HFF-Myc (cell line): ENCODE measurements at regions not wholly inside any gene's neighbourhood (a gene's known extent, or its start where the extent isn't known, plus 50 kb on each side); places are given as distances from the start of the nearest gene placed in this dataset.

Source experiments
- DNase-seq: peaks from one replicate; pipeline ENCODE4 v3.0.0-alpha.2; 2011; ENCODE audit warnings: low read depth; ENCODE audit errors: extremely low read depth
- H3K4me3 ChIP-seq: replicated peaks from 2 replicates; pipeline ENCODE4 v1.5.1; 2011; ENCODE audit warnings: low read depth, mild to moderate bottlenecking, control low read depth, low read length
- CTCF ChIP-seq: IDR thresholded peaks from 2 replicates; pipeline ENCODE4 v1.5.1; 2012; ENCODE audit warnings: mild to moderate bottlenecking, low read depth, low read length, control low read depth; ENCODE audit errors: missing control alignments

GRCh38 chr15:77749998-77750540 is 117.4 kb upstream of the LINGO1 start:
- no peak for TF ChIP-seq CTCF
- H3K4me3 ChIP-seq = no peak overlapping the region
- DNase-seq = no peak

GRCh38 chr15:77749236-77749997 is 116.7 kb upstream of the LINGO1 start:
- no peak for DNase-seq
- H3K4me3 ChIP-seq = no peak overlapping the region
- no peak for TF ChIP-seq CTCF

- no peak for TF ChIP-seq CTCF
- DNase-seq = no peak
- H3K4me3 ChIP-seq = no peak overlapping the region
Measured at GRCh38 chr15:77748078-77749064, 115.7 kb upstream of the LINGO1 start.

- DNase-seq = no peak
- no peak for TF ChIP-seq CTCF
- no peak overlapping the region for H3K4me3 ChIP-seq
Measured at GRCh38 chr15:77747175-77748077, 114.7 kb upstream of the LINGO1 start.

- H3K4me3 ChIP-seq = no peak overlapping the region
- no peak for TF ChIP-seq CTCF
- no peak for DNase-seq
Measured at GRCh38 chr15:77746254-77747174, 113.8 kb upstream of the LINGO1 start.
